ENCODE measurements at regions not wholly inside any gene's neighbourhood (a gene's known extent, or its start where the extent isn't known, plus 50 kb on each side); places are given as distances from the start of the nearest gene placed in this dataset.

DNA sequence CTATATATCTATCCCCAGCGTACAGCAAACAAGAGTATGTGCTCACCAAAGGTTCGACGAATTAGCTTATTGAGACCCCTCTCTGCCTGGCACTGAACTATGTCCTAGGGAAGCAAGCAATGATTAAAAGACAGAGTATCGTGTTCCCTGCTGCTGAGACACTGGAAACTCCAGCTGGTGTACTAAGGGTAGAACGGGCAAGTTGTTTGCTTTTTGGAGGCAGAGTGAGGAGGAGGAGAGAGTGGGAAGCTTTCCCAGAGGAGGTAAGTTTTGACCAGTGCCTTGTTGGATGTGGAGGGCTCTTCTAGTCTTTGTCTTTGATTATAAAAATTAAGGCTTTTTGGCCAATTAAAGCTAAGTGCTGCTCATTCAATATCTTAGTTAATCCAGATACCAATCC is 61.7 kb downstream of the PJA1 start:
- TF ChIP-seq, protein P1, sequence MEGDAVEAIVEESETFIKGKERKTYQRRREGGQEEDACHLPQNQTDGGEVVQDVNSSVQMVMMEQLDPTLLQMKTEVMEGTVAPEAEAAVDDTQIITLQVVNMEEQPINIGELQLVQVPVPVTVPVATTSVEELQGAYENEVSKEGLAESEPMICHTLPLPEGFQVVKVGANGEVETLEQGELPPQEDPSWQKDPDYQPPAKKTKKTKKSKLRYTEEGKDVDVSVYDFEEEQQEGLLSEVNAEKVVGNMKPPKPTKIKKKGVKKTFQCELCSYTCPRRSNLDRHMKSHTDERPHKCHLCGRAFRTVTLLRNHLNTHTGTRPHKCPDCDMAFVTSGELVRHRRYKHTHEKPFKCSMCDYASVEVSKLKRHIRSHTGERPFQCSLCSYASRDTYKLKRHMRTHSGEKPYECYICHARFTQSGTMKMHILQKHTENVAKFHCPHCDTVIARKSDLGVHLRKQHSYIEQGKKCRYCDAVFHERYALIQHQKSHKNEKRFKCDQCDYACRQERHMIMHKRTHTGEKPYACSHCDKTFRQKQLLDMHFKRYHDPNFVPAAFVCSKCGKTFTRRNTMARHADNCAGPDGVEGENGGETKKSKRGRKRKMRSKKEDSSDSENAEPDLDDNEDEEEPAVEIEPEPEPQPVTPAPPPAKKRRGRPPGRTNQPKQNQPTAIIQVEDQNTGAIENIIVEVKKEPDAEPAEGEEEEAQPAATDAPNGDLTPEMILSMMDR (IDR thresholded peaks at IDR 0.05; ENCODE audit: insufficient read depth, missing control alignments) = no peak
- FAIRE-seq = no peak

DNA sequence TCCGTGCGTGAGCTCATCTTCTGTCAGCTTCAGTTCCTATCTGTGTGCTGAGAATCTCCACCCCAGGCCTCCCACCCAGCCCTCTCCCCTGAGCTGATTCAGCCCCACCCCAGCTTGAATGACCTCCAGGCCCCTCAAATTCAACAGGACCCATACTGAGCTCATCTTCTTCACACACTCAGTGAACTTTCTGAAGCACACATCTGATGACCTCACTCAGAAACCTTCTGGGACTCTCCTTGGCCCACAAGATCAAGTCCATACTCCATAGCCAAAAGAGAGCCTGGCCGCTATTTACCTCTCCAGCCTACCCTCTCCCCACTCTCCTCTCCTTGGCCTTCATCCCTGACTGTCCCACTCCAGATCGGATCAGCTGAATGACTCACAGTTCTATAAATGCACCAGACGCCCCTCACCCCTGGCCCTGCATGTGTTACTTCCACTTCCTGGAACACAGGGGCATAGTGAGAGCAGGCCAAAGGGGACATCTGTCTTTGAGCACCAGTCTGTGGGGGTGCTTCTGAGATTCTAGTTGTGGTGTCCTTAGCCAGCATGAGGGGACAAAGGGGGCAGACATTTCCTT is 62.5 kb downstream of the PJA1 start:
- no peak for FAIRE-seq
- TF ChIP-seq, protein P1 (IDR thresholded peaks at IDR 0.05; ENCODE audit: insufficient read depth, missing control alignments) = no peak
- DNase-seq (ENCODE audit: insufficient read length, low spot score) = no peak

More for the DNA sequence above, 61.7 kb downstream of the PJA1 start:
- DNase-seq (ENCODE audit: insufficient read length, low spot score) = no peak

DNA sequence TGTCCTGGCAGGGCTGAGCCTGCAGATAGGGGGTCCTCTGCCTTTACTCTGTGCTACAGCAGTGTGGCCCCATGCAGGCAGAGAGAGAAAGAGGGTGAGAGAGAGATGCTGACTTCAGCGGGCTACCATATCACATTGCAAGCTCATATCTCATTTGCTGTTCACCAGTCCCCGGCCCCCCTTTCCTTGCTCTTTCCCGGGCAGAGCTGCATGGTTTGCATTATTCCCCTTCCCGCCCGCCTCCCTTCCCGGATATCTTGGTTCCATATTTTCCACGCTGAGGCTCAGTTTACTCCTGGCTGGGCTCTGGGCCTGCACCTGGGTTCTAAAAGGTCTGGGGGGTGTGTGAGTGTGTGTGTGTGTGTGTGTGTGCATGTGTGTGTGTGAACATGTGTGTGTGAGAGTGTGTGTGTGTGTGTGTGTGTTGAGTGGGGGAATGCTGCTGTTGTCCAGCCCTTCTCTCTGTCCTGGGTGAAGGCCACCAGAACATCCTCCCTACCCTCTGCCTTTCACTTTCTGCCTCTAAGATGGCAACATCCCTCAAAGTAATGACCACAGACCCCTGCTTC is 63.5 kb downstream of the PJA1 start:
- TF ChIP-seq, protein P1 (IDR thresholded peaks at IDR 0.05; ENCODE audit: insufficient read depth, missing control alignments) = no peak
- DNase-seq (ENCODE audit: insufficient read length, low spot score) (no peak), FAIRE-seq (no peak)

DNA sequence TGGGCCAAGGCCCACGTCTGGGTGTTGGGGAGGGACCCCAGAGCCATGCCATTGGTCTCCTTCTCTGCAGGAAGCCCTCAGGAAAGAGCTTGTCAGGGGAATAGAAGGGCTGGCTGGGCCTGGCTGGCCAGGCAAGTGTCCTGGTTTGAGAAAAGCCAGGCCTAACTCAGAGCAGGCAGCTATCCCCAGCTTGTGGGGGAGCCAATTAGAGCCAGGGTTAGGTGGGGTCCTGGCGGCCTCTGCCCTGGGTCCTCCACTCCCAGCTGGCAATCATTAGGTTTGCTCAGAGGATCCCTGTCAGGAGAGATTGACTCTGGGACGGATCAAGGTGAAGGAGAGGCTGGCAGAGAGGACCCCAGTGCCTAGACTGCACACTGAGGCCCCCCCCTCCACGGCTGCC is 64.8 kb downstream of the PJA1 start:
- DNase-seq (ENCODE audit: insufficient read length, low spot score) (no peak), FAIRE-seq (no peak)
- TF ChIP-seq, protein P1 (IDR thresholded peaks at IDR 0.05; ENCODE audit: insufficient read depth, missing control alignments) = no peak

DNA sequence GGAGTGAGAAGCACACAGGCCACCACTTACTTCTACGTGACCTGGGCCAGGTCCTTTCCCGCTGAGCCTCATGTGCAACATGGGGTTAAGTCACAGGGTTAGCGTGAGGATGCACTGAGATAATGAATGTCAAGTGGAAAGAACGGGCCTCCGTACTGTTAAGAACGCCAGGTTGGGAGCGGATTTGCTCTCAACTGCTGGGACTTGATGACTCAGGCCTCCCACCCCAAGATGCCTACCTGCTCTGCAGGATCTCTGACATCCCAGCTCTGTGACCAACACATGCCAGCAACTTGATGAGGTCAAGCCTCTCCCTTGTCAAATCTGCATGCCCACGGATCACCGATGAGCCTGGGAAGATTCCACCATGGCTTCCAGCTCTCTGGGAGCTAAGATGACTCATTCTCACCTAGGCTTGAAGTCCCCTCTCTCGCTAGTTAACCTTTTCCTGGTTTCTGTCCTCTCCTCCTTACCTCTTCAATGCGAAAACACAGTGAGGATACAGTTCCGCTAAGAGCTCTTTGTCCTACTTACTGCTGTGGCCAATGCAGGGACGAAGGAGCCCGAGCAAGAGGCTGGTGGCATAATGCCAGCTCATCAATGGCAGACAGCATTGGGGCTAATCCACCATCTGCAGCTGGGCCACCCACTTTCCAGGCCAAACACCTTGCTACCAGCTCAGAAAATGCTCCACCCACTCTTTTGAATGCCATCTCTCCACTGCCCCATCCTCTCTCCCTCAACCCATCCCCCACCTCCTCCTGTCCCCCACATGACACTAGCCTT is 67.6 kb downstream of the PJA1 start:
- FAIRE-seq = no peak
- TF ChIP-seq, protein P1 (IDR thresholded peaks at IDR 0.05; ENCODE audit: insufficient read depth, missing control alignments) = no peak
- no peak for DNase-seq (ENCODE audit: insufficient read length, low spot score)

DNA sequence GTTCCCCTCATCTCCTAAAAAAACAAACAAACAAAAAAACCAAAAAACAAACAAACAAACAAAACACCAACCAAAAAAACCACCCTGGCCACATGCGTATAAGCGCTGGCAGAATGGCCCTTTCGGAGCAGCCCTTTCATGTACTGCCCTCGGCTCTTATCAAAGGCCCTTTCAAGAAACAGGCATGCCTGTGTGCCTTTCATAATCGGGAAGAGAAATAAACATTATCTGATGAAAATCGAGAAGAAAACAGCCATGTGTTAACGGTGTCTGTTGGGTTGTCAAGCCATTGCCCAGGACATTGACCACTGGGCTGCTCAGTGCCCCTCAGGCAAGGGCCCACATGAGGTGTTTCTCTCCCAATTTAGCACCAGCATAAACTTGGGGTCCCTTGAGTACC is 68.3 kb downstream of the PJA1 start:
- TF ChIP-seq, protein P1 (IDR thresholded peaks at IDR 0.05; ENCODE audit: insufficient read depth, missing control alignments) = no peak
- FAIRE-seq (no peak), DNase-seq (ENCODE audit: insufficient read length, low spot score) (no peak)
